GM12891 (cell line): ENCODE measurements at regions not wholly inside any gene's neighbourhood (a gene's known extent, or its start where the extent isn't known, plus 50 kb on each side); places are given as distances from the start of the nearest gene placed in this dataset.

Source experiments
- POLR2A ChIP-seq: IDR thresholded peaks from 2 replicates; pipeline ENCODE4 v1.6.1; 2011; ENCODE audit warnings: low read depth, low read length, control low read depth
- POLR2AphosphoS5 ChIP-seq: IDR thresholded peaks from 2 replicates; pipeline ENCODE4 v1.6.1; 2011; ENCODE audit warnings: low read depth, low read length, control low read depth
- TAF1 ChIP-seq: IDR thresholded peaks from 2 replicates; pipeline ENCODE4 v1.6.1; 2011; ENCODE audit warnings: low read depth, low read length, control low read depth

GRCh38 chr18:46213295-46213694, 109.1 kb downstream of the HAUS1 start:
- TF ChIP-seq POLR2AphosphoS5 (no peak), TAF1 (no peak), POLR2A (no peak)
